Liver (tissue), 8 donors: ENCODE measurements at regions not wholly inside any gene's neighbourhood (a gene's known extent, or its start where the extent isn't known, plus 50 kb on each side); places are given as distances from the start of the nearest gene placed in this dataset.

Source experiments
- DNase-seq: peaks from one replicate; pipeline ENCODE4 v3.0.0-alpha.2; 2017; ENCODE audit warnings: low spot score
- H3K27ac ChIP-seq, 2 donors: one replicate each; pipeline ENCODE4 v1.7.0; 2013; ENCODE audit warnings: inconsistent platforms in 2 of 2, low read length in 2 of 2, control low read depth in 1 of 2, low read depth in 1 of 2, mild to moderate bottlenecking in 1 of 2
- H3K27me3 ChIP-seq, 4 donors: one replicate each; pipeline versions ENCODE4 v1.6.1 to v1.7.0; 2013; ENCODE audit warnings: low read length in 3 of 4, inconsistent platforms in 1 of 4, mild to moderate bottlenecking in 1 of 4, moderate library complexity in 1 of 4; ENCODE audit not compliant: control insufficient read depth in 4 of 4, insufficient read depth in 4 of 4
- H3K36me3 ChIP-seq, 4 donors: one replicate each; pipeline versions ENCODE4 v1.6.1 to v1.7.0; 2013; ENCODE audit warnings: low read length in 3 of 4, mild to moderate bottlenecking in 3 of 4, low read depth in 1 of 4, moderate library complexity in 1 of 4; ENCODE audit not compliant: control insufficient read depth in 4 of 4, insufficient read depth in 3 of 4
- H3K4me1 ChIP-seq, 4 donors: one replicate each; pipeline versions ENCODE4 v1.6.1 to v1.7.0; 2013; ENCODE audit warnings: low read length in 3 of 4, mild to moderate bottlenecking in 3 of 4, moderate library complexity in 1 of 4; ENCODE audit not compliant: control insufficient read depth in 4 of 4, insufficient read depth in 4 of 4
- H3K4me3 ChIP-seq, 3 donors: one replicate each; pipeline versions ENCODE4 v1.6.1 to v1.7.0; 2013; ENCODE audit warnings: low read length in 3 of 3, control low read depth in 1 of 3, low read depth in 1 of 3, mild to moderate bottlenecking in 1 of 3
- H3K9ac ChIP-seq, 2 donors: one replicate each; pipeline ENCODE4 v1.7.0; 2013; ENCODE audit warnings: low read length in 2 of 2, mild to moderate bottlenecking in 2 of 2, moderate library complexity in 2 of 2, control low read depth in 1 of 2, low read depth in 1 of 2
- H3K9me3 ChIP-seq, 4 donors: one replicate each; pipeline versions ENCODE4 v1.6.1 to v1.7.0; 2013; ENCODE audit warnings: low read length in 3 of 4; ENCODE audit not compliant: control insufficient read depth in 4 of 4
- EGR1 ChIP-seq, 2 donors: IDR thresholded peaks; 2 replicates each; pipeline ENCODE4 v1.6.1; 2016 to 2018; ENCODE audit warnings: antibody characterized with exemption in 2 of 2, low read depth in 2 of 2
- FOXA1 ChIP-seq: IDR thresholded peaks from 2 replicates; pipeline ENCODE4 v1.6.1; 2016; ENCODE audit warnings: antibody characterized with exemption
- FOXA2 ChIP-seq: IDR thresholded peaks from 2 replicates; pipeline ENCODE4 v1.6.1; 2016; ENCODE audit warnings: antibody characterized with exemption
- GABPA ChIP-seq, 2 donors: IDR thresholded peaks in 1 of 2; conservative IDR thresholded peaks in 1 of 2; 2 replicates each; pipeline ENCODE4 v1.6.1; 2016; ENCODE audit warnings: antibody characterized with exemption in 2 of 2, mild to moderate bottlenecking in 1 of 2, moderate library complexity in 1 of 2
- HNF4G ChIP-seq: IDR thresholded peaks from 2 replicates; pipeline ENCODE4 v1.6.1; 2016; ENCODE audit warnings: antibody characterized with exemption
- JUND ChIP-seq, 2 donors: IDR thresholded peaks; 2 replicates each; pipeline ENCODE4 v1.6.1; 2016; ENCODE audit warnings: antibody characterized with exemption in 2 of 2
- MAX ChIP-seq: IDR thresholded peaks from 2 replicates; pipeline ENCODE4 v1.6.1; 2016; ENCODE audit warnings: antibody characterized with exemption
- NR2F2 ChIP-seq: IDR thresholded peaks from 2 replicates; pipeline ENCODE4 v1.6.1; 2016; ENCODE audit warnings: antibody characterized with exemption
- RAD21 ChIP-seq, 2 donors: IDR thresholded peaks; 2 replicates each; pipeline ENCODE4 v1.6.1; 2016; ENCODE audit warnings: antibody characterized with exemption in 2 of 2, mild to moderate bottlenecking in 2 of 2
- RXRA ChIP-seq, 2 donors: IDR thresholded peaks; 2 replicates each; pipeline ENCODE4 v1.6.1; 2017 to 2018; ENCODE audit warnings: antibody characterized with exemption in 2 of 2, mild to moderate bottlenecking in 1 of 2
- TAF1 ChIP-seq: conservative IDR thresholded peaks from 2 replicates; pipeline ENCODE4 v1.6.1; 2016; ENCODE audit warnings: antibody characterized with exemption, mild to moderate bottlenecking
- YY1 ChIP-seq: IDR thresholded peaks from 2 replicates; pipeline ENCODE4 v1.6.1; 2016; ENCODE audit warnings: antibody characterized with exemption, mild to moderate bottlenecking
- WGBS: extraction: QIAGEN DNeasy Blood & Tissue Kit; methylation state at CpG from one replicate; pipeline ENCODE4 v1.1.7; 2013; 5-methylcytosine and 5-hydroxymethylcytosine counted together
- TF ChIP-seq, protein P1 (sequence below): IDR thresholded peaks from 2 replicates; pipeline ENCODE4 v1.6.1; 2016; ENCODE audit warnings: antibody characterized with exemption
- TF ChIP-seq, protein P2 (sequence below): IDR thresholded peaks from 2 replicates; pipeline ENCODE4 v1.6.1; 2016; ENCODE audit warnings: antibody characterized with exemption, mild to moderate bottlenecking
- TF ChIP-seq, protein P3 (sequence below): fragments of 150-350 bp; IDR thresholded peaks from 2 replicates; pipeline ENCODE4 v1.5.1; 2017; ENCODE audit warnings: improper control_type of control experiment, low read depth, low read length; ENCODE audit not compliant: missing input control
- donor health status: healthy.
- donor health status: healthy.
- donor health status: healthy.
- donor health status: healthy.
- donor health status: healthy.

DNA sequence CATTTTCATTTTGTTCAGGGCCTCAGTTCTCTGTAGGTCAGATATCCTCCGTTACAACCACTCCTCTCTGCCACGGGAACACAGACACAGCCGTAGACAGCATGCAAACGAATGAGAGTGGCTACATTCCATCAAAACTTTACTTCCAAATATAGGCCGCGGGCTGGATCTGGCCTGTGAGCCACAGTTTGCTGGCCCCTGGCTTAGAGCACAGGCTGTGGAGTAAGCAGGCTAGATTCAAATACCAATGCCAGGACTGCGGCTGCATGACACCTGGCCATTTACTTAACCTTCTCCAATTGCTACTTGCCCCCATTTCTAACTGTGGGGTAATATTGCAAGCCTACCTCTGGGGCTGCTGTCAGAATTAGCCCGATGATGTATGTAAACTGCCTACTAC, 325.8 kb upstream of the POU3F3 start (continued):
- TF ChIP-seq RXRA (IDR thresholded peaks at IDR 0.05) = no peak
- TF ChIP-seq TAF1 = no peak
- TF ChIP-seq, protein P1, sequence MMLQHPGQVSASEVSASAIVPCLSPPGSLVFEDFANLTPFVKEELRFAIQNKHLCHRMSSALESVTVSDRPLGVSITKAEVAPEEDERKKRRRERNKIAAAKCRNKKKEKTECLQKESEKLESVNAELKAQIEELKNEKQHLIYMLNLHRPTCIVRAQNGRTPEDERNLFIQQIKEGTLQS = no peak

DNA sequence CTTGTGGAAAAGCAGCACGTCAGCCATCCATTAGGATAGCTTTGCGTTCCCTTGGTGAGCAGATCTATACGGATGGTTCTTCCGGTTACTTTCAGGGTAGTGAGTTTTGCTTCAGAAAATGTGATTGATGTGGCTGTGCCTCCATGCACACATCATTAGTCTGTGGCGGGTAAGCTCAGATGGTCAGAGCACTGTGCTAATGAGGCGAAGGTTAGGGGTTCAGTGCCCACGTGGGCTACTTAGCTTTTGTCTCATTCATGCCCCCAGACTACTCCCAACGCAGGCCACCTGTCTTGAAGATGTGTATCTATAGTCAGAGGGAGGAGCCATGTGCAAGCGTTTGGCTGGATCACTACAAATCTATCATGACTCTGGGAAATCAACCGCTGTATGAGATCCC, 322.8 kb upstream of the POU3F3 start:
- Histone ChIP-seq H3K27ac (no peak overlapping the region), H3K4me1 (no peaks in the 10 kb centered on the region), H3K9ac (no peak overlapping the region), H3K36me3 (no peaks in the 10 kb centered on the region), H3K4me3 (no peak overlapping the region), H3K9me3 (peaks cover 0 to 3% (median 0%) of the 10 kb centered on the region in 4 donors), H3K27me3 (no peaks in the 10 kb centered on the region)
- 86% methylated on average over 10 of the region's 10 CpGs for WGBS
- DNase-seq = no peak
- no peak for TF ChIP-seq GABPA (IDR thresholded peaks at IDR 0.05 in 1 of 2, conservative IDR thresholded peaks at IDR 0.05 in 1 of 2)
- no peak for TF ChIP-seq RXRA (IDR thresholded peaks at IDR 0.05)
- TF ChIP-seq, protein P1 = no peak
- no peak for TF ChIP-seq JUND (IDR thresholded peaks at IDR 0.05)
- no peak for TF ChIP-seq YY1
- TF ChIP-seq, protein P2, sequence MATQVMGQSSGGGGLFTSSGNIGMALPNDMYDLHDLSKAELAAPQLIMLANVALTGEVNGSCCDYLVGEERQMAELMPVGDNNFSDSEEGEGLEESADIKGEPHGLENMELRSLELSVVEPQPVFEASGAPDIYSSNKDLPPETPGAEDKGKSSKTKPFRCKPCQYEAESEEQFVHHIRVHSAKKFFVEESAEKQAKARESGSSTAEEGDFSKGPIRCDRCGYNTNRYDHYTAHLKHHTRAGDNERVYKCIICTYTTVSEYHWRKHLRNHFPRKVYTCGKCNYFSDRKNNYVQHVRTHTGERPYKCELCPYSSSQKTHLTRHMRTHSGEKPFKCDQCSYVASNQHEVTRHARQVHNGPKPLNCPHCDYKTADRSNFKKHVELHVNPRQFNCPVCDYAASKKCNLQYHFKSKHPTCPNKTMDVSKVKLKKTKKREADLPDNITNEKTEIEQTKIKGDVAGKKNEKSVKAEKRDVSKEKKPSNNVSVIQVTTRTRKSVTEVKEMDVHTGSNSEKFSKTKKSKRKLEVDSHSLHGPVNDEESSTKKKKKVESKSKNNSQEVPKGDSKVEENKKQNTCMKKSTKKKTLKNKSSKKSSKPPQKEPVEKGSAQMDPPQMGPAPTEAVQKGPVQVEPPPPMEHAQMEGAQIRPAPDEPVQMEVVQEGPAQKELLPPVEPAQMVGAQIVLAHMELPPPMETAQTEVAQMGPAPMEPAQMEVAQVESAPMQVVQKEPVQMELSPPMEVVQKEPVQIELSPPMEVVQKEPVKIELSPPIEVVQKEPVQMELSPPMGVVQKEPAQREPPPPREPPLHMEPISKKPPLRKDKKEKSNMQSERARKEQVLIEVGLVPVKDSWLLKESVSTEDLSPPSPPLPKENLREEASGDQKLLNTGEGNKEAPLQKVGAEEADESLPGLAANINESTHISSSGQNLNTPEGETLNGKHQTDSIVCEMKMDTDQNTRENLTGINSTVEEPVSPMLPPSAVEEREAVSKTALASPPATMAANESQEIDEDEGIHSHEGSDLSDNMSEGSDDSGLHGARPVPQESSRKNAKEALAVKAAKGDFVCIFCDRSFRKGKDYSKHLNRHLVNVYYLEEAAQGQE = no peak
- TF ChIP-seq FOXA2 = no peak
- TF ChIP-seq, protein P3, sequence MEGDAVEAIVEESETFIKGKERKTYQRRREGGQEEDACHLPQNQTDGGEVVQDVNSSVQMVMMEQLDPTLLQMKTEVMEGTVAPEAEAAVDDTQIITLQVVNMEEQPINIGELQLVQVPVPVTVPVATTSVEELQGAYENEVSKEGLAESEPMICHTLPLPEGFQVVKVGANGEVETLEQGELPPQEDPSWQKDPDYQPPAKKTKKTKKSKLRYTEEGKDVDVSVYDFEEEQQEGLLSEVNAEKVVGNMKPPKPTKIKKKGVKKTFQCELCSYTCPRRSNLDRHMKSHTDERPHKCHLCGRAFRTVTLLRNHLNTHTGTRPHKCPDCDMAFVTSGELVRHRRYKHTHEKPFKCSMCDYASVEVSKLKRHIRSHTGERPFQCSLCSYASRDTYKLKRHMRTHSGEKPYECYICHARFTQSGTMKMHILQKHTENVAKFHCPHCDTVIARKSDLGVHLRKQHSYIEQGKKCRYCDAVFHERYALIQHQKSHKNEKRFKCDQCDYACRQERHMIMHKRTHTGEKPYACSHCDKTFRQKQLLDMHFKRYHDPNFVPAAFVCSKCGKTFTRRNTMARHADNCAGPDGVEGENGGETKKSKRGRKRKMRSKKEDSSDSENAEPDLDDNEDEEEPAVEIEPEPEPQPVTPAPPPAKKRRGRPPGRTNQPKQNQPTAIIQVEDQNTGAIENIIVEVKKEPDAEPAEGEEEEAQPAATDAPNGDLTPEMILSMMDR = no peak
- TF ChIP-seq NR2F2 = no peak
- TF ChIP-seq MAX = no peak
- no peak for TF ChIP-seq FOXA1
- no peak for TF ChIP-seq RAD21 (IDR thresholded peaks at IDR 0.05)

GRCh38 chr2:104537116-104537515, 316.8 kb upstream of the POU3F3 start:
- DNase-seq = no peak
- Histone ChIP-seq H3K4me1 (no peaks in the 10 kb centered on the region), H3K9ac (no peak overlapping the region), H3K27ac (no peak overlapping the region), H3K36me3 (no peaks in the 10 kb centered on the region), H3K4me3 (no peak overlapping the region), H3K27me3 (no peaks in the 10 kb centered on the region), H3K9me3 (no peaks in the 10 kb centered on the region)
- 77% methylated on average over 5 of the region's 5 CpGs for WGBS
- TF ChIP-seq YY1 = no peak
- no peak for TF ChIP-seq GABPA (IDR thresholded peaks at IDR 0.05 in 1 of 2, conservative IDR thresholded peaks at IDR 0.05 in 1 of 2)
- no peak for TF ChIP-seq HNF4G
- TF ChIP-seq, protein P3 = no peak
- TF ChIP-seq JUND (IDR thresholded peaks at IDR 0.05) = no peak
- TF ChIP-seq RAD21 (IDR thresholded peaks at IDR 0.05) = no peak
- TF ChIP-seq EGR1 (IDR thresholded peaks at IDR 0.05; ENCODE audit: low read depth in 2 of 2) = no peak
